CD4-positive, alpha-beta T cell treated with Interleukin-4 for 1 hour (primary cell): ENCODE measurements at regions not wholly inside any gene's neighbourhood (a gene's known extent, or its start where the extent isn't known, plus 50 kb on each side); places are given as distances from the start of the nearest gene placed in this dataset.

Source experiments
- DNase-seq, 2 donors: peaks; one replicate each; pipeline ENCODE4 v3.0.0-alpha.2; 2020 to 2022

DNA sequence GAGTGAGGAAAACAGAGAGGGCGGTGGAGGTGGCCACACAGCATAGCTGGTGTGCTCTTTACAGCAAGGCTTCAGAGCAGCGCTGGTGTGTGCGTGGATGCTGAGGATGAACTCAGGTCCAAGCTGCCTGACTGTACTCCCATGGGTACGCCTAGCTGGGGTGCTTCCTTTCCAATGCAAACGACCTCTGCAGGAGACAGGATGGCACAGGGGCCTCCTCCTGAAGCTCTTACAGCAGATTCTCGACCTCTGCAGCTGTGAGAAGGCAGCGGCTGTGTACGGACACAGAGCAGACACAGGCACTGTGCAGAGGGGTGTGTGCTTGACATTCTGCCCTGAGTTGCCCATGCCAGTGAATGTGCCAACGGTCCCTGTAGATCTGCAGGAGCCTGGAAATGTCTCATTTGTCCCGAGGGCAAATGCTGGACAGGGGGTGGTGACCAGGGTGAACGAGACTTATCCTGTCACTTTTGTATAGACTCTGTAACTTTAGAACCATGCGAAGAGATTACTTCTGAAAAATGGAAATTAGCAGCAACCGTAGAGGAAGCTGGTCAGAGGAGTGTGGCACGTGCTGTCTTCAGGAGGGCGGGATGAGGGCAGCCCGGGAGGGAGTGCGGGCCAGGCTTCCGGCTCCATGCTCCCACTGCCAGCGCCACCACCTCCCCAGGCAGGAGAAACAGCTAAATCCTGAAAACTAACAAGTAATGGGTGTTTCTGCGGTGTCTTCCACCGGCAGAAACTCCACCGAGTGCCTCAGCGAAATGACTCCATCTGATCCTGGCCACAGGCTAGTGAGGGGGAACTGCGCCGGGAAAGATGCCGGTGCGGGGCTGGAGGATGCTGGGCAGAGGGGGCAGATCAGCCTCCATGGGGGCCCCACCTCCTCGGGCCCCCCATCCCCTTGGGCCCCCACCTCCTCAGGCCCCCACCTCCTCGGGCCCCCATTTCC, 120.9 kb upstream of the RPS6KA2 start:
- no peak for DNase-seq

DNA sequence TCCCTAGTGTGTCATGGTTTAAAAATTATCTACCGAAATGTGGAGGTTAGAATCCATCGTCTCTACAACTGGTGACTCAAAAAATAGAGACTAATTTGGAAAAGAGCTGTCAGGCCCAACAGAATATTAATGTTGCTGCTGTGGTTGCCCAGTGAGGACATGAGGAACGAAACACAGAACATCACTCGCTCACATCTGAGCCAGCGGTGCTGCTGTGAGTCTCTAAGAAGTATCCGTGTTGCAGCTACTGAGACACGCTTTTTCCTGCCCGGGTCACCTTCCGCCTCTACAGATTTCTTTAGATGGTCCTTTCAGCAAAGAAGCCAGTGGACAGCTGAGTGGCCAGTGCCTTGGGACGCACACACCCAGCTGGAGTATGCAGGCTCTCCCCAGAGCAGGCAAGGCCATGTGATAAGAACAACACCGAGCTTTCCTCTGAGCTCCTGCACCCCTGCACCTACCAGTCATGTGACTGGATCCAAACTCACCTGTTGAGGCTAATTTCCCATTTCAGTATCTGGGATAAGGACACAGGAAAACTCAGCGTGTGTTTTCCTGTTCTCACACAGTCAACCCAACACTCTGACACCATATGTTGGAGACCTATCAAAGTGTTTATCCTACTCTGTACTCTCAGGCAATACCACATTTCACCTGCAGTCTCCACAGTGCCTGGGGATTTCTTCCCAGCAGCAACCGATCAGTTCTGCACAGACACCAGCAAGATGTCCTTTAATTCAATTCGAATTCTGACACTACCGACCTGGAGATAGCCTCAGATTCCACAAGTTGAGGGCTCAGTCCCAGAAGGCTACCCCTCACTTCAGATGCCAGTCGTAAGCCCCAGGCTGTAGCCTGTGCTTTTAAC, 119.0 kb upstream of the RPS6KA2 start:
- DNase-seq = no peak

DNA sequence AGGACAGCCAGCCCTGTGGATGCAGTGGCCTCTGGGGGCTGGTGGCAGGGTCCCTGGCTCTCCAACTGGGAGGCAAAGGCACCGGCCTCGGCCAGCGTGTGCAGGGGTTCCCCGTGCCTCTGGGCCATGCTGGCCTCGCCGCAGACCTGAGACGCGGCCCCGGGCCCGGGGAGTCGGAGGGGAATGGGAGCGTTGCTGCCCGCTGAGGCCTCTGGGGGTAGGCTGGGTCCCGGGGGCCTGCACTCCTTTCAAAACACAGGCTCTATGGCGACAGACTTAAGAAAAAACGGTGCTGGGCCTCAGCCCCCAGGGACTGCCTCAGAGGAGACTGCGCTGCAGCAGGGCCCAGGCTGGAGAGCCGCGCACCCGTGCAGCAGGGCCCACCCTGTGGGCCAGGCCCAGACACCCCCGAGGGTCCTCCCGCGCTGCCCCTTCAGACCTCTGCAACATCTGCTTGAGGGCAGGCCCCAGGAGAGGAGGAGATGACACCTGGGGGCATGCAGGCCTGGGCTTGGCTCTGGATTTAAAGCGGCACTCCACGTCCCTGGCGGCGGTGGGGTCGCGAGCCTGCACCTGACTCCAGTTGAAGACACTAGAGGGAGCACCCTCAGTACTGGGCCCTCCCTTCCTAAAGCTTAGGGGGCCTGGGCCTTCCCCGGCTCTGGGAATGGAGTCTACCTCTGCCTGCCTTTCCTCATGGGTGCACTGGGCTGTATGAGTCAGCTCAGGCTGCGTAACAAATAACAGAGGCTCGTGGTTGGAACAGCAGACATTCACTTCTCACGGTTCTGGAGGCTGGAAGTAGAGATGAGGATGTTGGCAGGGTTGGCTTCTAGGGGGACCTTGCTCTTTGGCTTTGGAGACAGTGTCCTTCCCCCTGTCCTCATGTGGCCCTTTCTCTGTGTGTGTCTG, 117.4 kb upstream of the RPS6KA2 start:
- no peak for DNase-seq

DNA sequence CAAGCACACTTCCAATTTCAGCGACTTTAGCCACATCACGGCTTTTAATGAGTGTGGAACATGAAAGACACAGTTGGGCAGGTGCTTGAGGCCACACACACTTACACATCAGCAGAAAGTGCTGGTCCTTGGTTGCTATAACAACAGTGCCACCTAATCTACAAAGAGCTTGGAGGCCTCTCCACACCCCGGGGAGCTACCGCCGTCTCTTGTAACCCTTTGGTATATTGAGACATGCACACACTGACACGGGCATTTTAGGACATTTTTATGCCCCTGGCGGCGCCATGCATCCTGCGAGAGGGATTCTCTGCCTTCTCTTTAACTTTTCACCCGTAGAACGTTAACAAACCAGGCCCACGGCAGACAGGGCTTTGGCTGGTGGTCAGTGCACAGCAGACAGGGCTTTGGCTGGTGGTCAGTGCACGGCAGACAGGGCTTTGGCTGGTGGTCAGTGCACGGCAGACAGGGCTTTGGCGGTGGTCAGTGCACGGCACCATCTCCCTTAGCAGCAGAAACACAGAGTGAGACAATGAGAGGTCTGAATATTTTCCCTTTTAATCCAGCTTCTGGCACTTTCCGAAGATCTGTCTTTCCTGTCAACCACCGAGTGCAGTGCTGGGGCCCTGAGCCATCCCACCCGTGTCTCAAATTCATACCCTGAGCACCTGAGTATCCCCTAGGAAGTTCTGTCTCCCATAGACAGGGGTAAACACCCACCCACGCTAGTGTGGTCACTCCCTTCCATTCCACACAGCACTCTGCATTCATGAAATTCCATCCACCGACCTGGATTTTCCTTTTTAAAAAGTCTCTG, 116.6 kb upstream of the RPS6KA2 start:
- DNase-seq = no peak

DNA sequence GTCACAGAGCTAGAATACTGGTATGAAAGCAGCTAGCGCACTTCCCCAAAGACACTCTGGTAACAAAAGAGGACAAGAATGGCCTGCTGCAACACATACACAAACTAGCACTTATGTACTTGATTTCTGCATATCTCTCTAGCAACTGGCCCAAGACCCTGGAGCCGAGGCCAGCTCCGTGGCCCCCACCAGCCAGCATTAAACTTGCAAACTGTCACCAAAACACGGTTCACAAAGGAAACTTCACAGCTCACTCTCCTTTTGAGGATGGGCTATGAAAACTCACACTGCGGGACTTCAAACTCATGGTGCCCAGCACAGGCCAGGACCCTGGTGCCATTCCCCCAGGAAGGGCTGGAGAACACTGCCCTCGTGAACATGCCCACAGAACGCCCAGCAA, 115.9 kb upstream of the RPS6KA2 start:
- DNase-seq = no peak

DNA sequence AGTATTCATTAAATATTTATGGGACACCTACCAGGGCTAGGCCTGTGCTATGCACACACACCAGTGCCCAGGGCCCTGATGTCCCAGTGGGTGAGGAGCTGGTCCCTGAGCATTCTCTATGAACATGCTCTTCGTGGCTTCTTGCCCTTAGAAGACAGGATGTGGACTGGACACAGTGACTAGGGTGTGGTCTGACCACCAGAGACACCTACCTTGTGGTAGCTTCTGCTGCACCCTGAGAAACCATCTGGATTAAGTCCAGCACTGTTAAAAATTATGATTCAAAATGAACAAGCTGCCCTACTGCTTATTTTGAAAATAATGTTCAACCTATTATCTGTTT, 112.9 kb upstream of the RPS6KA2 start:
- no peak for DNase-seq

DNA sequence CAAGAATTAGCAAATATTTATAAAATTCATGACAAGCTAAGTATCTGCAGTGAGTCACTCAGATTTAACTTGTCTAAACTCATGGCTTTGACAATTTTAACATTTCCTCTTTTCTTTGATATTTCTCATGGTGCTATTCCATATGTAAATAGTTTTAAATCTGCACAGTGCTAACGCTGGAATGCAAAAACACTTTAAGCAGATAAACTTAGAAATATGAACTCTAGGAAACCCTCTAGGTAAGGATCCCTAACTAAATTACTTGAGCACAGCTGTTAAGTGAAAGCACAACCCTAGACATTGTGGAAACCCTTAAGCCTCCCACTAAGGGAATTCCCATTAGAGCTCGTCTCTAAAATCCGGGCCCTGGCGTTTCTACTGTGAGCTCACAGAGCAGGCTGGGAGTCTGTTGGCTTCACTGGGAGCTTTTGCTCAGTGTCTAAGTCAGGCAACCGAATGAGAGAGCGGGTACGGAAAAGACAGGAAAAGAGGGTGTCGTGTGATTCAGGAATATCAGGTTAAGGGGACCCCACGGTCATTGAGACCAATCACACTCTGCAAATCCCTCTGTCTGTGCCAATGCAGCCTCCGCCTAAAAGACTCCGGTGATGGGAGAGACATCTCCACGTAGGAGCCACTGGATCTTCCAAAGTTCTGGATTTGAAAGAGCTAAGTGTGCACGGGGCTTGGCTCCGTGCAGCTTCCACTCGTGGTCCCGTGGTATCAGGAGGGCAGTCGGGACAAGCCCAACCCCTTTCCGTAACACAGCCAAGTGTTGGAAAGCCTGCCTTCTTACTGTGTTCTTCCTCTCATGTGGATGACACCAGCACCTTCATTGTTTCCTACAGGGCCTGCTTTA, 112.3 kb upstream of the RPS6KA2 start:
- DNase-seq = no peak

DNA sequence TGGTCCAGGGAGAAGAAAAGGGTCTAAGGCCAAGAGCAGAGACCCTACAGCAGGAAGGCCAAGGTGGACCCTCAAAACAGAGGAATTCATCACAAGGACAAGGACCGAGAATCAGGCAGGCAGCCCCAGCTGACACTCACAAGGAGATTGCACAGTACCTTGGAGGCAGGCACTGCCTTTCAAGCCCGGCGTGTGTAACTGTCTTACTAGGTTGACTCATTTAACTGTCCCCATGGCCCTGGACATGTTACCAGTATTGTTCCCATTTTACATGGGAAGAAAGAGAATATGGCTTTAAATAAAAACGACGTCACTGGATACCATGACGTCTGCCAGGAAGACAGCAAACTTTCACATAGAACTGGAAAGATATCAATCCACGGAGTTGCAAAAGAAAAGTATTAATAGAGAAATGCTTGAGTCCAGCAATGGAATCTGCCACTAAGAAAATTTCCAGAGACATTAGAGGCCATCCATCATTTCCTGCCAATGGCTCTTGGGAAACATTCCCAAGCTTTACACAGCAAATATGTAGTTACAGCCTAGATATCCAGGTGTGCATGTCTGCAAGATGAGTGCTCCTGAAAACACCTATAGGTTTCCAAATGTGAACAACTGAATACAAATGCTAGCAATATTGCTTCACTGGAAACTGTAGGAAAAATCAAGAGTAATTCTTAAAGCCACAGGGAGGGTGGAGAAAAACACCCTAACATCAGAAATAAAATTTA, 111.5 kb upstream of the RPS6KA2 start:
- DNase-seq = no peak

DNA sequence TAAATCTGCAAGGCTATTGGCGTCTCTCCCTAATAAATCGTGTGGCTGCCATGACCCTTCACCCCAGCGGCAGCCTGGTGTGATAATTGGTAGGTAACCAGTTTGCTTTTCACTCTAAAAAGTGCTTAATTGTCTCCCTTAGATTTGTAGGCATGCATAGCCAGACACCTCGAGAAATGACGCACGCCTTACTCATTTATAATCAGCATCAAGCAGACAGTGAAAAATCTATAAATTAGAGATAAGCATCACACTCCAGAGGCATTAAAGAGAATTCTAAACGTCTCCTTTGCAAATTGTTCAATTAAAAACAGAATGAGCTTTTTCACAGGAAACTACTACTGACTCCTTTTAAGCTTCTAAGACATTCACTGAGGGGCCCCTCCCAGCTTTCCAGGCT, 110.2 kb upstream of the RPS6KA2 start:
- no peak for DNase-seq

DNA sequence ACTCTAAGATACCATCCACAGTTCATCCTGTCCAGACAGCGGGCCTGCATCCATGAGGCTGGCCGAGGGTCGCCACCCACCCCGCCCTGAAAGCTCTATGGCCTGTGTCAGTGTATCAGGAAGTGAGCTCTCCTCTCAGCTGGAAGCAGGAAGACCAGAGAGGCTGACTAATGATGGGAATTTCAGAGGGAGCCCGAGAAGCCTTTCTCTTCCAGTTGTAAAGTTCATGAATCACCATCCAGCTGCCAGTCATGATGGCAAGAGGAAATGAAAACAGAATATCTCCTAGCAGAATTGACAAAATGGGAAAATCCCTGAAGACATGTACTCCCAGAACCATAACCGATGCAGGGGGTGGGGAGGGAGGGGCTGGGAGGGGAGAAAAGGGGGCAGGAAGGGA, 109.6 kb upstream of the RPS6KA2 start:
- DNase-seq = no peak

DNA sequence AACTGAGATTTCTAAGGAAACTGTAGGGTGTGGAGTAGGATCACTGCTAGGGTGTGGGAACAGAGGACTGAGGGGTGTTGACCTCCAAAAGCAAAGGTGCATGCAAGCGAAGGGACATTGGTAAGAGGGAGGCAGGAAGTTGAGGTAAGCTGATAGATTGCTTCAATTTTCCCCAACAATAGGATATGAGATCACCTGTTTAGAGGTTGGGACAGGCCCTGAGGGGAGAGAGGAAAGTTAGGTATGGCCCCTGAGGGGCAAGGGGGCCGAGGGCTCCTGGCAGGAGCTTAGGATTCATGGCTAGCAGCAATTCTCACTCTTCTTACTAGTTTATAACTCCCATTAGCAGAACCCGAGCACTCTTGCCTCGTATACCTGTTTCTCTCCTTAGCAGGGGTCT, 106.8 kb upstream of the RPS6KA2 start:
- DNase-seq = no peak

DNA sequence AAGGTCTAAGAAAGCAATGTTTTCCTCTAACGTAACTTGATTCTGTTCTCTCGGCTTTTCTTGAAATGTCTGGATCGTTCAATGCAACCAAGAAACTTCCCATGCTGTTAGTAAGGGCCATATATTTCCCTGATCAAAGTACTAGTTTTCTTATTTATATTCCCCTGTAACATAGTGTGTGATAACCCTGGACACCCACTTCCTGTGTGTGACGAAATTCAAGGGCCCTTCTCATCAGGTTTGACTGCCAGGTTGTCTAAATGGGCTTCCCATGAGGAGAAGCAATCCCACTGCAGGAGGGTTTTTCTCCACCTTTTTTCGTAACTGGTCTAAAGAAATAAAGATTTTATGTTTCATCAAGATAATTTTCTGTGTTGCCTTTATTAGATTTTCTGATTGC, 102.6 kb upstream of the RPS6KA2 start:
- no peak for DNase-seq

DNA sequence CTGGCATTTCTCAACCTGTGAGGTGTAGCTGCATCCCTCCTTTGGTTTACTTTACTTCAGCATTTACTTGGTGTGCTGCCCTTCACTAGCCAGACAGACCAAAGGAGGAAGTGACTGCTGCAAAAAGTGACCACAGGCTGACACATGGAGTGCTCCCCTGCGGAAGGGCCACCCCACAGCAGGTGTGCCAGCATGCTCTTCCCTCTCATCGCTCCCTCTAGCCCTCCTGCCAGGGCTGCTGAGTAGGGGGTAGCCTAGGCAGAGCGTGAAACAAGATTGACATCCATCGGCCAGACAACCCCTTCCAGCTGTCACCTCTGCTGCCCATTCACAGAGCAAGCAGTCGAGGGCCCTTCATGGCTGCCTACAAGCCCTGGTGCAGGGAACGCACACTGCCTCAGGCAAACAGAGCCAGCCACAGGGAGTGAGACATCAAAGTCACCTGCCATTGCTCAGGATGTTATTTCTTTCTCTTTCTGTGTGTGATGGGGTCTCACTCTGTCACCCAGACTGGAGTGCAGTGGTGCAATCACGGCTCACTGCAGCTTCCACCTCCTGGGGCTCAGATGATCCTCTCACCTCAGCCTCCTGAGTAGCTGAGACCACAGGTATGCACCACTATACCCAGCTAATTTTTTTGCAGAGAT, 102.0 kb upstream of the RPS6KA2 start:
- no peak for DNase-seq

DNA sequence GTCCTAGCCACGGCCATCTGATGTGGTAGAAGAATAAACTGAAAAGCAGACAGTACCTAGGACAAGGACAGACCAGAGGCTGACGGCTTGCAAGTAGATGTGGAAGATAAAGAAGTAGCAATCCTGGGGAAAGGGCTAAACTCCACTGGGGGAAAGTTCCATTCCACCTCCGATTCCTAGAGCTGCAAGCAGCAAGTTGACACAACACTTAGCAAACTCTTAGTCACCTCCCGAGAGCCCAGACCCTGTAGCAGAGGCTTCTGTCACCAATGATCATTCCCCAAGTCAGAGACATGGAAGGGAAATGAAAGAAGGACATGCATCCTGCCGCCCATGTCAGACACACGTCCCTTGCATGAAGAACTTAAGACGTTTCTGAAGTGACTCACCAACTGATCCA, 99.2 kb upstream of the RPS6KA2 start:
- DNase-seq = no peak

DNA sequence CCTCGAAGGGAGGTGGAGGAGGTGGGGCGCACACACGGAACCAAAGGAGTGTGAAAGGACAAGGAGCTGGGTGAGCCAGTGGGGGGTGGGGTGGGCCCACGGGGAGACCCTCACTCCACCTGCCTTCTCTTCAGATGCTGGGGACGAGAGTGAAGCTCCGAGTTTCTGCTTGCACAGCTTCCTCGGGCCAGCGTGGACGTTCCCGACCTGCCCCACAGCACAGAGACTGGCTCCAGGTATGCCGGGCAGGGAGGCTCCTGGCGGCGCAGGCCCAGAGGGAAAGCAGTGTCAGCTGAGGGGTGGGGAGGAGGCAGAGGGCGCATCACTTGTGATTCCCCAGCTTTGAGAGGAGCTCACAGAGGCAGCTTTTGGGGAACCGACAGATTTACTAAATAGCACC, 98.5 kb upstream of the RPS6KA2 start:
- DNase-seq = no peak

DNA sequence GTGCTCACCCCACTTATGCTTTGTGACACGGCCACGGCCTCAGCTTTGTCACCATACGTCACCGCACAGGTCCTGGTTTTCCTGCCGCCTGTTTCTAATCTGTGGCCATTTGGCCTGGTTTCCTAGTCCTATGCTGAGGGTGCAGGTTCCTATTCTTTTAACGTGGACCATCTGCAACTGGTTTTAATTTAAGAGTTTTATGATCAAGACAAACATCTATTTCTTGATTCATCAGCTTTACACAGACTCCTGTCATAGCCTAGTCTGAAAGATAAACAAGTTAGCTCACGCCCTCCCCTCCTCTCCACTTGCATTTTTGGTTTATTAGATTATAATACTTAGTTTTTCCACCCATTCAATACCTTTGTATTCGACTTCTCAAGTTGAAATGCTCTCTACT, 97.5 kb upstream of the RPS6KA2 start:
- no peak for DNase-seq

DNA sequence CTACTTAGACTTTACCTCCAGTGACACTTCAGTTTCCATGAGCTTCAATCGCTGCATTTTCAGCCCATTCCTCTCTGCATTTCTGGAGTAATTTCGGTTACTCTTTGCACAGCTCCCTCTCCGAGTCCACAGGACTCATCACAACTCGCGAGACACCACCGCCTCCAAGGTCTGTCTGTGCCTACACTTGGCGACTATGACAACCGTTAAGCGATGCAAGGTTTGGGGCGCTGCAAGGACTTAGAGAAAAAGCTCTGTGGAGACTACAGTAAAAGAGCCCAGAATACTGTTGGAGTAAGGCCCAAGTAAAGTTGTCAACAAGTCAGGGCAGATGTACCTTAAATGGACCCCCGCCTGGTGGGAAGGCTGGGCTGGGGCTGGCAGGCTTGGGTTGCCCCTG, 95.7 kb upstream of the RPS6KA2 start:
- DNase-seq = no peak

DNA sequence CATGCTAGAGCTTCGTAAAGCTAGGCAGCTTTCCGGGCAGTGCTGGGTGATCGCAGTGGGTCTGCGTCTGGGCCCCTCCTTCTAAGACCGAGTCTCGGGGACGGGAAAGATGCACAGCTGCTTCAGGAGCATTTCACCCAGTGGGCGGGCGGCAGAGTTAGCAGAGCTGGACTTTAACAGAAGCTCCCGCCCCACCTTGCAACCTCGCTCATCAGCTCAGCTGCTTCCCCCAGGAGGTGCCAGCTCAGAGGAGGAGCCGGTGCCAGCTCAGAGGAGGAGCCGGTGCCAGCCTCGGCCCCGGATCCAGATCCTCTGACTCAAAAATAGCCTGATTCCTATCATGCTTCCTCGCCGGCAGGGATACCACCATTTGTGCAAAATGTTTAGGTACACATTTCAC, 94.5 kb upstream of the RPS6KA2 start:
- DNase-seq = no peak

DNA sequence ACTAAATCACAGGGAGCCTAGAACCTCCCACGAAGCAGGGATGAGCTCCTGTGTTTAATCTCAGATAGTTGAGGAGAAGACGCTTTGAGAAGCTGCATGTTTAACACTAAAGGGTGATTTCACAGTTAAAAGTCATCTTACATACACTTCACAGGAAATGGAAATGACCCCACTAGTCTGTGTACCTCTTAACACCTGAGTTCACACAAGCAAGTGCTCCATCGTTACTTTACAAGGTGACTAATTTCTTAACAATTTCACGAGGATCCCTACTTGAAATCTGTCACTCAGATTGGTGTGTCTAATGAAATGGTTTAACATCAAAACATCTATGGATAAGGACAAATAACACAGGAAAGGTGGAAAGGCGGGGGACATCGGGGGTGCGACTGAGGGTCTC, 93.8 kb upstream of the RPS6KA2 start:
- no peak for DNase-seq

DNA sequence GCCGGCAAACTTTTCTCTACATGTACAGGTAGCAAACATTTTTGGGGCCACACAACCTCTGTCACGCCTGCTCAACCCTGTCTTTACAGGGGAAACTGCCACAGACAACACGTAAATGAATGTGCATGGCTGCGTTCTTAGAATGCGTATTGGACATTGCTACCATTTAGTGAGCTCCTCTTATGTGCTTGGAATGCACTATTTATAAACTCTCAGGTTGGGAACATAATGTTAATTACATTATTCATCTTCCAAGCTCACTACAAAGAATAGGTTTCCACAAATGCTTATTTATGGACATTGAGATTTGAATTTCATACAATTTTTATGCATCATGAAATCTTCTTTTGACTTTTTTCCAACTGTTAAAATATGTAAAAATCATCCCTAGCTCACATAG, 92.0 kb upstream of the RPS6KA2 start:
- DNase-seq = no peak
